CD4-positive, alpha-beta memory T cell (primary cell): ENCODE measurements at regions not wholly inside any gene's neighbourhood (a gene's known extent, or its start where the extent isn't known, plus 50 kb on each side); places are given as distances from the start of the nearest gene placed in this dataset.

ENCODE experiments used
- CTCF ChIA-PET: fragments of 350-600 bp; sonication (Branson Sonifier 250); formaldehyde crosslinking; loops from one replicate; lab custom pipeline; 2021; ENCODE audit warnings: inconsistent platforms; ENCODE audit not compliant: partially characterized antibody; lab: Charles Lee
- POLR2A ChIA-PET: fragments of 350-600 bp; sonication (Branson Sonifier 250); formaldehyde crosslinking; loops from one replicate; lab custom pipeline; 2021; ENCODE audit not compliant: partially characterized antibody; lab: Charles Lee
- DNase-seq, 5 donors: peaks; one replicate each; pipeline versions ENCODE4 v3.0.0 to v3.0.0-alpha.2; 2020 to 2022; ENCODE audit warnings: mixed read lengths in 1 of 5
- H3K27ac ChIP-seq: one replicate; pipeline ENCODE4 v1.7.0; 2013; ENCODE audit warnings: low read depth, low read length
- H3K27me3 ChIP-seq: 2 replicates; pipeline ENCODE4 v1.7.0; 2013; ENCODE audit warnings: mild to moderate bottlenecking, low read length, moderate library complexity; ENCODE audit not compliant: insufficient read depth
- H3K36me3 ChIP-seq: 2 replicates; pipeline ENCODE4 v1.7.0; 2013; ENCODE audit warnings: mild to moderate bottlenecking, low read length, moderate library complexity; ENCODE audit not compliant: insufficient read depth
- H3K4me1 ChIP-seq: 2 replicates; pipeline ENCODE4 v1.7.0; 2013; ENCODE audit warnings: mild to moderate bottlenecking, low read length, moderate library complexity; ENCODE audit not compliant: insufficient read depth
- H3K4me3 ChIP-seq, 2 donors: one replicate each; pipeline ENCODE4 v1.7.0; 2013; ENCODE audit warnings: low read length in 2 of 2, mild to moderate bottlenecking in 1 of 2
- H3K9me3 ChIP-seq, 2 donors: one replicate each; pipeline ENCODE4 v1.7.0; 2013; ENCODE audit warnings: low read length in 2 of 2, control low read depth in 1 of 2; ENCODE audit not compliant: control insufficient read depth in 1 of 2
- H3K27ac Mint-ChIP-seq, 7 donors: one replicate each; pipeline ENCODE4 v1.8.0; 2020 to 2021; ENCODE audit warnings: mixed read lengths in 7 of 7, mild to moderate bottlenecking in 6 of 7, inconsistent platforms in 3 of 7, moderate library complexity in 3 of 7
- H3K27me3 Mint-ChIP-seq, 2 donors: one replicate each; pipeline ENCODE4 v1.8.0; 2020 to 2021; ENCODE audit warnings: mixed read lengths in 2 of 2
- H3K36me3 Mint-ChIP-seq, 2 donors: one replicate each; pipeline ENCODE4 v1.8.0; 2020 to 2021; ENCODE audit warnings: mixed read lengths in 2 of 2, inconsistent platforms in 1 of 2, mild to moderate bottlenecking in 1 of 2
- H3K4me1 Mint-ChIP-seq, 4 donors: one replicate each; pipeline ENCODE4 v1.8.0; 2020 to 2021; ENCODE audit warnings: mixed read lengths in 4 of 4, mild to moderate bottlenecking in 1 of 4
- H3K4me3 Mint-ChIP-seq, 8 donors: one replicate each; pipeline ENCODE4 v1.8.0; 2020 to 2021; ENCODE audit warnings: mixed read lengths in 8 of 8, mild to moderate bottlenecking in 7 of 8, moderate library complexity in 6 of 8, inconsistent platforms in 3 of 8
- H3K9me3 Mint-ChIP-seq, 8 donors: one replicate each; pipeline ENCODE4 v1.8.0; 2020 to 2021; ENCODE audit warnings: mixed read lengths in 8 of 8, mild to moderate bottlenecking in 5 of 8, inconsistent platforms in 3 of 8, moderate library complexity in 1 of 8
- intact Hi-C: fragments of 100-400 bp; cut with micrococcal nuclease; formaldehyde crosslinking; loops from one replicate; pipeline ENCODE4 v1.15.1; 2023

DNA sequence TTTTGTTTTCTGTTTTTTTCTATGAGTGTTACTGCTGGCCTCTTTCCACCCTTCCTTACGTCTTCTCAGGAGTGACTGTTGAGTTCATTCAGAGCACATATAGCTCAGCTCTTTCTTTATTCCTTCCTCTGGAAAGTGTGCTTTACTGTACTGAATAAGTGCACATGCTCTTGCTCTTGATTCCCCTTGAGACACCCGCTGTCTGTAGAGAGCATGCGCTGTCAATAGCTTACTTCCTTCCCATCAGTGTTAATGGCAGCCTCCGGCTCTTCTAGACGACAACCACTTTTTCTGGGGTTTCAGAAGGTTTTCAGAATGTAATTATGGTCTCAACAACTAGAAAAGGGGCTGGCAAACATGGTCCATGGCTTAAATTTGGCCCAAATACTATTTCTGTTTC lies 504.9 kb downstream of the C4orf33 start:
- H3K4me1 Mint-ChIP-seq: no peaks in the 10 kb centered on the region
- H3K27ac ChIP-seq: no peak overlapping the region
- no peaks in the 10 kb centered on the region for H3K36me3 Mint-ChIP-seq
- ChIA-PET POLR2A (no interaction called here), CTCF (no interaction called here)
- H3K4me3 ChIP-seq: no peak overlapping the region
- H3K27me3 ChIP-seq: no peaks in the 10 kb centered on the region
- no peaks in the 10 kb centered on the region for H3K36me3 ChIP-seq
- no peak overlapping the region for H3K27ac Mint-ChIP-seq
- H3K4me1 ChIP-seq: no peaks in the 10 kb centered on the region
- no peaks in the 10 kb centered on the region for H3K9me3 ChIP-seq
- no peak overlapping the region for H3K4me3 Mint-ChIP-seq
- intact Hi-C loops: no loop called here
- H3K9me3 Mint-ChIP-seq: peaks cover 0 to 3% (median 0%) of the 10 kb centered on the region in 8 donors
- H3K27me3 Mint-ChIP-seq: no peaks in the 10 kb centered on the region
- DNase-seq: no peak

DNA sequence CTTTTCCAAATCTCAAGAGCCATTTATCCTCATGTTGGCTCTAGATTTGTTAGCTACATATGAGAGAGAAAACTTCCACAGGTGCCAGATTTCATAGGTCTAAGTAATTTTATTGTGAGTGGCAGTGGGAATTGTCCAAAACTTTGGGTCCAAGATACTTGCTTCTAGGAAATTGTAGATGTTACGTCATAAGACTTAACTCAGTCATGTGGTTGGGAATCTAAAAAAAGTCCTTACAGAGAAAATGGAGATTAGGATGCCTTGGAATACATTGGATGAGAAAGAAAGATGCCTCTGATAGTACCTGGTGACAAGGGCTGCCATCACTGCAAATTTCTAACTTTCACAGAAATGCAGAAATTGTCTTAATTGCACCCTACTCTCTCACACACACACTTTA lies 506.5 kb downstream of the C4orf33 start:
- Mint-ChIP-seq H3K27ac (peak overlapping the region in 1 of 7 donors; percentile 31), H3K36me3 (no peaks in the 10 kb centered on the region), H3K27me3 (no peaks in the 10 kb centered on the region), H3K4me1 (no peaks in the 10 kb centered on the region), H3K9me3 (peaks cover 0 to 3% (median 0%) of the 10 kb centered on the region in 8 donors), H3K4me3 (no peak overlapping the region)
- intact Hi-C loops: no loop called here
- CTCF ChIA-PET: no interaction called here
- POLR2A ChIA-PET: no interaction called here
- H3K4me3 ChIP-seq: no peak overlapping the region
- no peaks in the 10 kb centered on the region for H3K36me3 ChIP-seq
- no peaks in the 10 kb centered on the region for H3K9me3 ChIP-seq
- H3K27me3 ChIP-seq: no peaks in the 10 kb centered on the region
- H3K27ac ChIP-seq: no peak overlapping the region
- DNase-seq: no peak
- H3K4me1 ChIP-seq: no peaks in the 10 kb centered on the region

DNA sequence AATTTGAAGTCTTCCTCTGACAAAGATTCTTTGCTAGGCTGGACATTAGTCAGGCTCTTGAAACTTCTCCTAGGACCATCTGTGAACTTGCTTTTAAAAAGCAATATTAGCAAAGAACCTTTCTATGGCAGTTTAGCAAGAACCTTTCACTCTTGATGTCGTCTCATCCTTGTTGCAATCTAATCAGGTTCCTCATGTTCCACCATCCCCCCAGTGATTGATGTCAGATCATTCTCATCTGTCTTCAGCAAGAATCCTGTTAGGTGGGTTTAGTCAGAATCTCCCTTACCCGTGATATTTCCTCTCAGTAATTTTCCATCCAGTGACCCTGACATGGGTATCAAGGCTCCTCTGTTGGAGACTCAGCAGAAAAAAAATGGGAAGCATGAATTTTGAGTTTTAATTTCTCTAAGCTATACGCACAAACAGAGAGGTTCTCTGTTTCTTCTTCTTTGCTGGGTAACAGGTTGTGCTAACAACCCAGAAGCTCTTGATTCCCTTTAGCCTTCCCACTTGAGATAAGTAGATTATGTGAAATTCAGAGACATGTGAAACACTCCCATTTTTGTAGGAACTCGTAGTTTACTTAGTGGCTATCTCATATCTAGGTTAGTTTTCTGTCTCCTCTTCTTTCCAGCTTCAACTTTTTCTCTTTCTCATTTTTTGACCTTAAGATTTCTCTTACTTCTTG lies 507.4 kb downstream of the C4orf33 start:
- Mint-ChIP-seq H3K27ac (no peak overlapping the region), H3K9me3 (peaks cover 0 to 3% (median under 1%) of the 10 kb centered on the region in 8 donors), H3K4me1 (no peaks in the 10 kb centered on the region), H3K36me3 (no peaks in the 10 kb centered on the region), H3K27me3 (no peaks in the 10 kb centered on the region), H3K4me3 (no peak overlapping the region)
- H3K36me3 ChIP-seq: no peaks in the 10 kb centered on the region
- intact Hi-C loops: no loop called here
- H3K4me3 ChIP-seq: no peak overlapping the region
- POLR2A ChIA-PET: no interaction called here
- H3K27me3 ChIP-seq: no peaks in the 10 kb centered on the region
- H3K9me3 ChIP-seq: no peaks in the 10 kb centered on the region
- no peak overlapping the region for H3K27ac ChIP-seq
- CTCF ChIA-PET: no interaction called here
- H3K4me1 ChIP-seq: no peaks in the 10 kb centered on the region
- DNase-seq: no peak

DNA sequence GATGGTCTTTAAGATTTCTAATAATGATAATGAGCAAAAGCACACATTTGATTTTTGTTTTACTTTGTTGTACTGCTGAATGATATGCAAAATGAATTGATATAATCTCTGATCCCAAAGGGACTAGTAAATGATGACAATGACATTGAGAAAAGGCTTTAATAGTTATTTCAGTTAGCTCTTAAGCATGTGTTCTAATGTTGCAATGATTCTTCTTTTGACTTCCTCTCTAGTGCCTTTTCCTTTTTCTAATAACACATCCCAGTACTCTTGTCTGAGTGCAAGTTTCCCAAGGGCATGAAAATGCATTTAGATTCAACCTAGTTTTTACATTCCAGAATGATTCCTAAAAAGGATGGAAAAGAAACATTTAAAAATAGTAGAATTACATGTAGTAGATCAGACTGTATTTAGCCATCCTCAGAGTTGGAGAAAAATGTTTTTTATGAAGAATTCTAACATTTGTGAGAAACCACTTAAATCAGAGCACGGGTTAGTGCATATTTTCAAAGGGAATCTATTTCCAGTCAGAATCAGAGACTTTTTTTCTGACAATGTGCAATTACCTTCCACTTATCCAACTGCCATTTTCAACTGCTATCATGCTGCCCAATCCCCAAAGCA lies 508.8 kb downstream of the C4orf33 start:
- Histone ChIP-seq H3K36me3 (no peaks in the 10 kb centered on the region), H3K9me3 (no peaks in the 10 kb centered on the region), H3K4me3 (no peak overlapping the region), H3K4me1 (no peaks in the 10 kb centered on the region), H3K27me3 (no peaks in the 10 kb centered on the region), H3K27ac (no peak overlapping the region)
- H3K27ac Mint-ChIP-seq: no peak overlapping the region
- intact Hi-C loops: no loop called here
- no peak for DNase-seq
- ChIA-PET CTCF (no interaction called here), POLR2A (no interaction called here)
- H3K4me3 Mint-ChIP-seq: no peak overlapping the region
- H3K4me1 Mint-ChIP-seq: no peaks in the 10 kb centered on the region
- peaks cover 0 to 4% (median 1%) of the 10 kb centered on the region in 8 donors for H3K9me3 Mint-ChIP-seq
- no peaks in the 10 kb centered on the region for H3K36me3 Mint-ChIP-seq
- H3K27me3 Mint-ChIP-seq: no peaks in the 10 kb centered on the region

DNA sequence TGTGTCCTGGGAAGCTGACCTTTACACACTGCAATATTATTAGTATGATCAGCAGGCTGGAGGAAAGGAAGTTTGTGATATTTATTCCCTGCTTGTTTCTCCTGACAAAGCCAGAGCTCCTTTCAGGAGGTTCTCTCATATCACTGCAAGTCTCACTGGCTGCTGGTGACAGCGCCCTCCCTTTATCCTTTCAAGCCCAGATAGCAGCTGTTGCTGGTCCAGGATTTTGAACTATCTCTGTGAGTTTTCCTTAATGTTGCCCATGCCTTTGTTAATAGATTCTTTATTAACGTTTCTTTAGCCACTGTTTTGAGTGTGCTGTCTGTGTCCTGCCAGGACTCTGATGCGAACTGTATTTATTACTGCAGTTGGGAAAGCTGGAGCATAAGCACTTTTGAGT lies 518.7 kb downstream of the C4orf33 start:
- Mint-ChIP-seq H3K9me3 (peaks cover 0 to 3% (median 0%) of the 10 kb centered on the region in 8 donors), H3K4me3 (no peak overlapping the region), H3K4me1 (no peaks in the 10 kb centered on the region), H3K27ac (no peak overlapping the region), H3K27me3 (no peaks in the 10 kb centered on the region), H3K36me3 (no peaks in the 10 kb centered on the region)
- Histone ChIP-seq H3K27me3 (no peaks in the 10 kb centered on the region), H3K4me1 (no peaks in the 10 kb centered on the region), H3K4me3 (no peak overlapping the region), H3K27ac (no peak overlapping the region), H3K9me3 (no peaks in the 10 kb centered on the region), H3K36me3 (no peaks in the 10 kb centered on the region)
- ChIA-PET CTCF (no interaction called here), POLR2A (no interaction called here)
- DNase-seq: no peak
- intact Hi-C loops: no loop called here

DNA sequence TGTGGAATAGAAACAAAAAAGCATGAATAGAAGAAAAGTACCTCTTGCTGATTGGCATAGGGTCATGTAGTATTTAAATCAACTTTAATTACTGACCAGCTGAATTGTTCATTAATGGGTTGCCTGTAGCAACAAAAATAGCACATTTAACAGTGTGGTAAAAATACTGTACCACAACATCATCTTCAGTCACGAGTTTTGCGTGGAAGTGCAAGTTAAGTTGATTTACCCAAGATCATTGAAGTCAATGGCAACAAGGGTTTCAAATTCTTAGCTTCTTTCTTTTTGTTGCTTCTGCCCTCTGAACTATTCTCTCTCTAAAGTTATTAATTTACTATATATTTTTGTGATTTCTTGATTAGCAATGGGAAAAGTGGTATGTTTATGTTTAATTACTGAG lies 526.6 kb downstream of the C4orf33 start:
- intact Hi-C loops: no loop called here
- H3K27me3 Mint-ChIP-seq: no peaks in the 10 kb centered on the region
- CTCF ChIA-PET: no interaction called here

DNA sequence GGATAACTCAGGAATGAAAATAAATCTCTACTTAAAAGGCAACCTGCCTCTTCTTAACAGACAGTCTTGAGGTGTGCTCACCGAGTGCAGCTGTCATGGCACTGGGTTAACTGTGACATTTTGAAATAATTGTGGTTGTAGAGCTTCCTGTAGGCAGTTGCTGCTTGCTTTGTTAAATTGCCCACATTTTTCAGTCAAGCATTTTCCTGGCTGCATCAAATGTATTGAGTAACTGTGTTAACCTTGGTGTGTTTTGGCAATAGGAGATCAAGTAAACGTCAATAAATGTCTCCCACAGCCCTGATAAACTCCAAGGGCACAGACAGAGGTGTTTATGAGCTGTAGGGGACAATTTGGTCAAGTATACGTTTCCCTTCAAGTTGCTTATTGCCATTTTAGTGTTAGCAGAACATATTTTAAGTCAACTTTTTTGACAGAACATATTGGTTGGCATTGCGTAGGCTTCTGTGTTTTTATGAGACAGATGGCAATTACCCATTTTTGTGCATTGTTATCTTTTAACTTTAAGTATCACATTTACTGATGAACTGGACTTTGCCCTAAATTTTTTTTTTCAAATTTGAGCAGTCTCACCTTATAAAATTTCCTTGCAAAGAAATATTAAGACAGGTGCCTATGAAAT lies 527.4 kb downstream of the C4orf33 start:
- no peak for DNase-seq
- Histone ChIP-seq H3K36me3 (no peaks in the 10 kb centered on the region), H3K27me3 (no peaks in the 10 kb centered on the region), H3K9me3 (no peaks in the 10 kb centered on the region), H3K27ac (no peak overlapping the region), H3K4me1 (no peaks in the 10 kb centered on the region), H3K4me3 (no peak overlapping the region)
- no peak overlapping the region for H3K4me3 Mint-ChIP-seq
- H3K9me3 Mint-ChIP-seq: peaks cover 0 to 3% (median 0%) of the 10 kb centered on the region in 8 donors
- H3K27me3 Mint-ChIP-seq: no peaks in the 10 kb centered on the region
- ChIA-PET CTCF (no interaction called here), POLR2A (no interaction called here)
- no peak overlapping the region for H3K27ac Mint-ChIP-seq
- no peaks in the 10 kb centered on the region for H3K4me1 Mint-ChIP-seq
- intact Hi-C loops: no loop called here
- H3K36me3 Mint-ChIP-seq: no peaks in the 10 kb centered on the region

More for the DNA sequence above, 526.6 kb downstream of the C4orf33 start:
- no peak for DNase-seq
- no peak overlapping the region for H3K27ac ChIP-seq
- no peaks in the 10 kb centered on the region for H3K36me3 ChIP-seq
- H3K27ac Mint-ChIP-seq: no peak overlapping the region
- H3K4me1 ChIP-seq: no peaks in the 10 kb centered on the region
- H3K9me3 Mint-ChIP-seq: peaks cover 0 to 3% (median 0%) of the 10 kb centered on the region in 8 donors
- no peaks in the 10 kb centered on the region for H3K36me3 Mint-ChIP-seq
- H3K4me1 Mint-ChIP-seq: no peaks in the 10 kb centered on the region
- H3K4me3 Mint-ChIP-seq: no peak overlapping the region
- H3K27me3 ChIP-seq: no peaks in the 10 kb centered on the region
- POLR2A ChIA-PET: no interaction called here
- H3K4me3 ChIP-seq: no peak overlapping the region
- no peaks in the 10 kb centered on the region for H3K9me3 ChIP-seq
